ENCODE measurements at regions not wholly inside any gene's neighbourhood (a gene's known extent, or its start where the extent isn't known, plus 50 kb on each side); places are given as distances from the start of the nearest gene placed in this dataset.

DNA sequence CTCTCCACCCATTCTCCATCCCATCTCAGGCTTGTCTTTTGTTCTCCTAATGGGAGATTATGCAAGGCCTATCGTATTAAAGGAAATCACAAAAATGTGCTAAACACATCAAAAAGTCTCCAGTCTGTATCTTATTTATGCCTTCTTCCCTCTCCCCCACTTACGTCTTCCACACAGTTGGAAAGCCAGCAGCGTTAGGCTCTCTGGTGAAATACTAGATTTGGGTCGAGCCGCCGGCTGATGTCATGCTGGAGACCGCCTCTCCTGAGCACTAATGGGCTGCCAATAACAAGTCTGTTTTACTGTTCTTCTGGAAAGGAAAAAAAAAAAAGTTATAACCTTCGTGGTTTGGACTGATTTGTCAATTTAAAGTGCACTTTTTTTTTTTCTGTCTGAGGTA lies 182.7 kb upstream of the SIX2 start:
- H3K27ac ChIP-seq (ENCODE audit: low read depth, low read length), result no peak overlapping the region
- H3K4me1 ChIP-seq (ENCODE audit: control insufficient read depth, insufficient read depth, low read length), result peaks cover 14% of the 10 kb centered on the region

DNA sequence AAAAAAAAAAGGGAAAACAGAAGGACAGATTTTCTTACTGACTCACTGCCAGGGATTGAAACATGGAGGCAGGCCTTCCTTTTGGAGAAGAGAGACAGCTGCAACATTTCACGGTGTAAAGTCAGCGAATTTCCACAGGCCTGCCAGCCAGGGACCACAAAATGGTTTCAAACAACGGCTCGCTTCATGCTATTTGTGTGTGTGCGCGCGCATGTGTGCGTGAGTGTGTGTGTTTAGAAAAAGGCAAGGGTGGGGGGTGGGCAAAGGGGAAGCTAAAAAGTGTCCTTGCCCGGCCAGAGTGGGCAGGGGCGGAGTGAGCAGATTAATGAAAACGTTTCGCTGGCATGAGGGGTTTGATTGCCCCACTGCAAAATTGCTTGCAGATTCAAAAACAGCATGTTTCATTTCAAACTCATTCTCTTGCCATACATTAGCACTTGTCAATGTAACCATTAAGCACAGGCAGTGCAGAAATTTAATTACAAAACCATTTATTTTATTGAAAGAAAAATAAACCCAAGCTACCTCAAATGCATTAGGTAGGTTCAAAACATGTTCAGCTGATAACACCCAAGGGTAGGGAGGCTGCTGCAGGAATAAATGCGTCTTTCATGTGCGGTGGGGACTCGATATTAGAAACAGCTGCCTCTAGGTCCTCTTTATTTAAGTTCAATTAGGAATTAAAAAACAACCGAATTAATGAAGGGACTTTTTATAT lies 182.1 kb upstream of the SIX2 start:
- Histone ChIP-seq H3K9me3 (ENCODE audit: control insufficient read depth, insufficient read depth, low read depth, low read length) (no peaks in the 10 kb centered on the region), H3K4me1 (ENCODE audit: control insufficient read depth, insufficient read depth, low read length) (peaks cover 14% of the 10 kb centered on the region), H3K27ac (ENCODE audit: low read depth, low read length) (no peak overlapping the region), H3K4me3 (ENCODE audit: low read depth, low read length) (no peak overlapping the region), H3K27me3 (ENCODE audit: control insufficient read depth, insufficient read depth, low read length) (no peaks in the 10 kb centered on the region; the same call in 1 of the 2 replicates), H3K9ac (ENCODE audit: low read length) (no peak overlapping the region), H3K36me3 (ENCODE audit: control insufficient read depth, insufficient read depth, low read length) (no peaks in the 10 kb centered on the region)

More for the DNA sequence above, 182.7 kb upstream of the SIX2 start:
- no peak overlapping the region for H3K4me3 ChIP-seq (ENCODE audit: low read depth, low read length)
- no peaks in the 10 kb centered on the region for H3K36me3 ChIP-seq (ENCODE audit: control insufficient read depth, insufficient read depth, low read length)
- no peak overlapping the region for H3K9ac ChIP-seq (ENCODE audit: low read length)
- no peaks in the 10 kb centered on the region for H3K9me3 ChIP-seq (ENCODE audit: control insufficient read depth, insufficient read depth, low read depth, low read length)
- H3K27me3 ChIP-seq (ENCODE audit: control insufficient read depth, insufficient read depth, low read length), result no peaks in the 10 kb centered on the region; the same call in 1 of the 2 replicates

DNA sequence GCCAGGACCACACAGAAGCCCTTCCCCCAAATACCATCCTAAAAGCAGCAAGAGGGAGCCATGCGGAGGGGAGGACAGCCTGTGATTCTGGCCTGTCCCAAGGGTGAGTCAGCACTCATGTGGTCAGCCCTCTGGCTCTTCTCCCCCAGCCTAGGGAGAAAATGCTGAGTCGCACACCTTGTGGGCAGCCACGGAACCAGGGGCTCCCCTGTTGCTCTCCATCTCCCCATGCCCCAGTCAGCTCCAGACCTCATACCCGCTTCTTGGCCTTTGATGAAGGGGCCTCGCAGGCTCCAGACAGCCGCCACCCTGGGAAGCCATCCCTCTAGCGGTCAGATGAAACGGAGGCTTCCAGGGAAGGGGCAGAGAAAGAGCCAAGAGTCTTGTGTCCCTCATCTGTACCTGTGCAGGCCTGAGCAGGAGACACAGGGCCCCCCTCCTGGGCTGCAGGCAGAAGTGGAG lies 181.3 kb upstream of the SIX2 start:
- no peak overlapping the region for H3K27ac ChIP-seq (ENCODE audit: low read depth, low read length)
- no peaks in the 10 kb centered on the region for H3K9me3 ChIP-seq (ENCODE audit: control insufficient read depth, insufficient read depth, low read depth, low read length)
- H3K4me1 ChIP-seq (ENCODE audit: control insufficient read depth, insufficient read depth, low read length), result peaks cover 14% of the 10 kb centered on the region
- no peak overlapping the region for H3K4me3 ChIP-seq (ENCODE audit: low read depth, low read length)
- no peak overlapping the region for H3K9ac ChIP-seq (ENCODE audit: low read length)
- no peaks in the 10 kb centered on the region for H3K36me3 ChIP-seq (ENCODE audit: control insufficient read depth, insufficient read depth, low read length)
- H3K27me3 ChIP-seq (ENCODE audit: control insufficient read depth, insufficient read depth, low read length), result no peaks in the 10 kb centered on the region; the same call in 1 of the 2 replicates

DNA sequence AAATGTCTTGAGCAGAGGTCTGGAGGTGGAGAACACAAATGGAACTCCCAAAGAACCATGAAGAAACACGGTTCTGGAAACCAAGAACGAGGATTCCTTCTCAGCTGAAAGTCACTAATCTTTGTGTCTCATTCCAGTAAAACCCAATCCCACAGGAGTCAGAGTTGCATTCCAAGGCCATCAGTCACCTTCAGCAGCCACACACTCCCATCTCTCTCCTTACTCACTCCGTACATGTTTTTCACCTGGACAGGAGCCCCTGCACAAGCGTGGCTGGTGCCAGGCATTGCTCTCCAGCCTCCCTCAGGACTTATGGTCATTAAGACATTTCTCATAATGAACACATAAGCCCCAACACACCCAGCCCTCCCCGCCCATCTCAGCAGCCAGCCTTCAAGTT lies 175.4 kb upstream of the SIX2 start:
- Histone ChIP-seq H3K9me3 (ENCODE audit: control insufficient read depth, insufficient read depth, low read depth, low read length) (no peaks in the 10 kb centered on the region), H3K4me3 (ENCODE audit: low read depth, low read length) (no peak overlapping the region), H3K9ac (ENCODE audit: low read length) (no peak overlapping the region), H3K27me3 (ENCODE audit: control insufficient read depth, insufficient read depth, low read length) (peaks cover 4% of the 10 kb centered on the region; the same call in 1 of the 2 replicates), H3K27ac (ENCODE audit: low read depth, low read length) (no peak overlapping the region), H3K4me1 (ENCODE audit: control insufficient read depth, insufficient read depth, low read length) (no peaks in the 10 kb centered on the region), H3K36me3 (ENCODE audit: control insufficient read depth, insufficient read depth, low read length) (no peaks in the 10 kb centered on the region)

DNA sequence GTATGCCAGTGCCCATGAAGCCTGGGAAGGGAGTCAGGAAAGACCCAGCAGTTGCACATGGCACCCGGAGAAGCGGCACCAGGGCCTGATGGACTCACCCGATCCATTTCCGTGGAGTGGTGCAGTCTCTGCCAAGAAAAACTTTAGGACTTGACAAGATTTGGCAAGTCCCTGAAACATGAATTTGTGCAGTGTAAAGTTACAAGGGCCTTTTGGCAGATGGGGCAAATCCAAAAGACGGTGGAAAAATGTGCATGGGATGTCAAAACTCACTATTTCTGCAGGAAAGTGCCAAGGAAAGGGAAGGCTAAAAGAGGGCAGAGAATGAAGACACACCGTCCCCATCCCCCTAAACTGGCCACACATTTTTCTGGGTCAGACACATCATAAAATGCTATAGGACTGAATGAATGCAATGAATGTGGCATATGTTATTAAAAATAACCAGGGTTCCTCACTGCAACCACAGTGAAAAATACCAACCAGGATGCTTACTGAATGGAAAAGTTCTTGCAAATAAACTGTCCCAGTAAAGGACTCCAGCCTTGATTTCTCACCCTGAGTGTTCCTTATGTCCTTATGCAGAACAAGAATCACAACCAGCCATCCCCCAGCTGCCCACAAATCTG lies 173.5 kb upstream of the SIX2 start:
- Histone ChIP-seq H3K27ac (ENCODE audit: low read depth, low read length) (no peak overlapping the region), H3K9ac (ENCODE audit: low read length) (no peak overlapping the region)

DNA sequence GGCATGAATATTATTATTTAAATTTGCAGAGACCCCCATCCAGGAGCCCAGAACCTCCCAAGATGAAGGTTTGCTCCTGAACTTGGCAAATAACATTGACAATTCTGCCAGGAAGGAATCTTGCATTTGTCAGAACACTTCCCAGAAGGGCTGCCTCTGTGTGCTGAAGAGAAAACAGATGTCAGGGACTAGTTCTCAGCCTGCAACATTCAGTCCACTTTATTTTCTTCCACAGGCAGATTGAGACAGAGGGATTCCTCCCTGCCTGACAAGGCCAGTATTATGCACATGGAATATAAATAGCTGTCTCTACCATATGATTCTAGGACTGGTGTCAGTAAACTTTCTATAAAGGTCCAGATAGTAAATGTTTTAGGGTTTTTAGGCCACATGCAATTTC lies 171.5 kb upstream of the SIX2 start:
- Histone ChIP-seq H3K27me3 (ENCODE audit: control insufficient read depth, insufficient read depth, low read length) (peaks cover 4% of the 10 kb centered on the region; the same call in 1 of the 2 replicates), H3K27ac (ENCODE audit: low read depth, low read length) (no peak overlapping the region), H3K9ac (ENCODE audit: low read length) (no peak overlapping the region), H3K36me3 (ENCODE audit: control insufficient read depth, insufficient read depth, low read length) (no peaks in the 10 kb centered on the region), H3K4me1 (ENCODE audit: control insufficient read depth, insufficient read depth, low read length) (0 out of 2 replicates have a peak, but pooled peaks cover 3% of the 10 kb centered on the region), H3K9me3 (ENCODE audit: control insufficient read depth, insufficient read depth, low read depth, low read length) (0 out of 2 replicates have a peak, but pooled peaks cover 3% of the 10 kb centered on the region), H3K4me3 (ENCODE audit: low read depth, low read length) (no peak overlapping the region)

More for the DNA sequence above, 173.5 kb upstream of the SIX2 start:
- H3K36me3 ChIP-seq (ENCODE audit: control insufficient read depth, insufficient read depth, low read length), result no peaks in the 10 kb centered on the region
- H3K9me3 ChIP-seq (ENCODE audit: control insufficient read depth, insufficient read depth, low read depth, low read length), result no peaks in the 10 kb centered on the region
- peaks cover 4% of the 10 kb centered on the region; the same call in 1 of the 2 replicates for H3K27me3 ChIP-seq (ENCODE audit: control insufficient read depth, insufficient read depth, low read length)
- H3K4me1 ChIP-seq (ENCODE audit: control insufficient read depth, insufficient read depth, low read length), result no peaks in the 10 kb centered on the region
- H3K4me3 ChIP-seq (ENCODE audit: low read depth, low read length), result no peak overlapping the region

DNA sequence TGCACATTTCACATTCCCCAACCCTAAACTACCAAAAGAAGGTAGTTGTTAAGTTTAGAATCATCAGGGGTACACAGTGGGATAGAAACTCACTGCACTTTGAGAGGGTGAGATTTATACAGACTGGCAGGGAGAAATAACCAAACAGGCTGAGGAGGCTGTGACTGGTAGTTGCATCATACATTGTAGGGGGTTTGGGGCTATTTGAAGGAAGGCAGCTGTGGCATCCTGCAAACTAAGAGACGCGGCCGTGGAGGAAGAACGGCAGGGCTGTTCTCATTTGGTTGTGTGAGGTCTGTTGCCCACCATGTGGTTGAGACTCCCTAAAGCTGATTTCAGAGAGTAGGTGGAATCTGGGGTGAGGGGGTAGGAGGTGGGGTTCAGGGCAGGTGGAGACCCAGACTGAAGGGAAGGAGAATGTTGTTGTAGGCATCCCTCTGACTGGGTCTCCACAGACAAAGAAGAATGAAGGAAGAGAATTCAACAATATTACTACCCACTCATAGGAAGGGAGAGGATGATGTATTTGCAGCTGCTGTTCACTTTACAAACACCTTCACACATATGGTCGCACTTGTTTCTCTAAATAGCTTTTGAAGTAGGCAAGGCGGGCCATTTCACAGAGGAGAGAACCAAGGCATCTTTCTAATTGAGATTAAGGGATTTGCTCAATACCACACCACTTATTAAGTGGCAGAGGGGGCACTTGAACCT lies 170.9 kb upstream of the SIX2 start:
- H3K4me1 ChIP-seq (ENCODE audit: control insufficient read depth, insufficient read depth, low read length), result 0 out of 2 replicates have a peak, but pooled peaks cover 3% of the 10 kb centered on the region
- no peak overlapping the region for H3K4me3 ChIP-seq (ENCODE audit: low read depth, low read length)
- no peak overlapping the region for H3K27ac ChIP-seq (ENCODE audit: low read depth, low read length)

DNA sequence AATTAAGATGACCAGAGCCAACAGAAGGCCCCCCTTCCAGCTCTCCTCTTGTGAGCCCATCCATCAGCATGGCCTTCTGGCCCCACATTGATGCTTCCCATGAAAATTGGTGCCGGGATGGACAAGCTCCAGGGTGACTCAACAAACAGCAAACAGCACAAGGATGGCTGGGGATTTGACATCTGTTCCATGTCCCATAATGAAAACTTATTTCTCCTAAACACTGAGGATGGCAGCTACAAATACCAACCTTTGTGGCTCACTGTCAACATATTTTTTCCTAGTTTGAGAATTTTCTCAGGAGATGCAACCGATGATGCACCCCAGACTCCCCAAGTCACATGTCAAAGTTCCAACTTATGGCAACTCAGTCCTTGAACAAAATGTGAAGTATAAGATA lies 169.6 kb upstream of the SIX2 start:
- 0 out of 2 replicates have a peak, but pooled peaks cover 3% of the 10 kb centered on the region for H3K4me1 ChIP-seq (ENCODE audit: control insufficient read depth, insufficient read depth, low read length)
- peaks cover 3% of the 10 kb centered on the region; the same call in 1 of the 2 replicates for H3K27me3 ChIP-seq (ENCODE audit: control insufficient read depth, insufficient read depth, low read length)
- no peak overlapping the region for H3K4me3 ChIP-seq (ENCODE audit: low read depth, low read length)
- no peak overlapping the region for H3K27ac ChIP-seq (ENCODE audit: low read depth, low read length)
- 0 out of 2 replicates have a peak, but pooled peaks cover 3% of the 10 kb centered on the region for H3K9me3 ChIP-seq (ENCODE audit: control insufficient read depth, insufficient read depth, low read depth, low read length)
- no peaks in the 10 kb centered on the region for H3K36me3 ChIP-seq (ENCODE audit: control insufficient read depth, insufficient read depth, low read length)
- H3K9ac ChIP-seq (ENCODE audit: low read length), result no peak overlapping the region

More for the DNA sequence above, 170.9 kb upstream of the SIX2 start:
- peaks cover 4% of the 10 kb centered on the region; the same call in 1 of the 2 replicates for H3K27me3 ChIP-seq (ENCODE audit: control insufficient read depth, insufficient read depth, low read length)
- H3K9ac ChIP-seq (ENCODE audit: low read length), result no peak overlapping the region
- H3K9me3 ChIP-seq (ENCODE audit: control insufficient read depth, insufficient read depth, low read depth, low read length), result 0 out of 2 replicates have a peak, but pooled peaks cover 3% of the 10 kb centered on the region
- H3K36me3 ChIP-seq (ENCODE audit: control insufficient read depth, insufficient read depth, low read length), result no peaks in the 10 kb centered on the region

DNA sequence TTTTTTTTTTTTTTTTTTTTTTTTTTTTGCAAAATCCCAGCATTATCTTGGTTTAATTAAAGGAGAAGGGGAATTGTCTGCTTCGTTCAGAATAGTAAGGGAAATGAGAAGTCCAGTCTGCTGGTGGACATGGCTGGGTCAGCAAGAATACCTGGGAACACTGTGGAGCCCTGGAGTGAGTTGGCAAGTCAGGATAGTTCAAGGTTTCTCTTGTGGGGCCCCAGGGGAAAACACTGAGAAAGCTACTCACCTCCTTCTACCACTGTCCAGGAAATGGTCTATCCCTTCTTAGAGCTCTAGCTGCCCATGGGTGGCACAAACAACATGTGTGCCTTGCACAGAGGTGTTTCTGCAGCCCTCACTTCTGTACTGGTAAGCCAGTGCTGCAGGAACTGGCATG lies 169.1 kb upstream of the SIX2 start:
- H3K9me3 ChIP-seq (ENCODE audit: control insufficient read depth, insufficient read depth, low read depth, low read length), result 0 out of 2 replicates have a peak, but pooled peaks cover 3% of the 10 kb centered on the region
- H3K4me3 ChIP-seq (ENCODE audit: low read depth, low read length), result no peak overlapping the region
- no peaks in the 10 kb centered on the region for H3K36me3 ChIP-seq (ENCODE audit: control insufficient read depth, insufficient read depth, low read length)
- no peak overlapping the region for H3K9ac ChIP-seq (ENCODE audit: low read length)
- peaks cover 7% of the 10 kb centered on the region; the same call in 1 of the 2 replicates for H3K27me3 ChIP-seq (ENCODE audit: control insufficient read depth, insufficient read depth, low read length)
- H3K27ac ChIP-seq (ENCODE audit: low read depth, low read length), result no peak overlapping the region
- 0 out of 2 replicates have a peak, but pooled peaks cover 3% of the 10 kb centered on the region for H3K4me1 ChIP-seq (ENCODE audit: control insufficient read depth, insufficient read depth, low read length)

DNA sequence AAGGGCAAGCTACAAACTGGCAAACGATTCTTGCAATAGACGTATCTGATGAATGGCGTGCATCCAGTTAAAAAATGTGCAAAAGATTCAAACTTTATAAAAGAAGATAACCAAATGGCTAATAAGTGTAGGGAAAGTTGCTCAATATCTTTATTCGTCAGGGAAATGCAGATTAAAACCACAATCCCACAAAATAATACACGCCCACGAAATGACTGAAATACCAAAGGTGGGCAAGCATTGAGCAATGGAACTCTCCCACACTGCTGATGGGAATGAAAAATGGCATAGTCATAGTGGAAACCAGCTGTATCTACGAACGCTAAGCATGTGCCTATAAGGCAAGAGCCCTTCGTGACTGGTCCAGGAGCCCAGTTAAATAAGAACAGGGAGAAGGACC lies 168.6 kb upstream of the SIX2 start:
- Histone ChIP-seq H3K27me3 (ENCODE audit: control insufficient read depth, insufficient read depth, low read length) (peaks cover 10% of the 10 kb centered on the region; the same call in 1 of the 2 replicates), H3K27ac (ENCODE audit: low read depth, low read length) (no peak overlapping the region), H3K9ac (ENCODE audit: low read length) (no peak overlapping the region), H3K4me1 (ENCODE audit: control insufficient read depth, insufficient read depth, low read length) (0 out of 2 replicates have a peak, but pooled peaks cover 3% of the 10 kb centered on the region), H3K9me3 (ENCODE audit: control insufficient read depth, insufficient read depth, low read depth, low read length) (0 out of 2 replicates have a peak, but pooled peaks cover 3% of the 10 kb centered on the region), H3K36me3 (ENCODE audit: control insufficient read depth, insufficient read depth, low read length) (no peaks in the 10 kb centered on the region), H3K4me3 (ENCODE audit: low read depth, low read length) (no peak overlapping the region)

Data from HUES6 (cell line).